HS-27A (cell line): ENCODE measurements at regions not wholly inside any gene's neighbourhood (a gene's known extent, or its start where the extent isn't known, plus 50 kb on each side); places are given as distances from the start of the nearest gene placed in this dataset.

Source experiments
- DNase-seq: peaks from one replicate; pipeline ENCODE4 v3.0.0-alpha.2; 2012; ENCODE audit warnings: low read depth, missing footprints

DNA sequence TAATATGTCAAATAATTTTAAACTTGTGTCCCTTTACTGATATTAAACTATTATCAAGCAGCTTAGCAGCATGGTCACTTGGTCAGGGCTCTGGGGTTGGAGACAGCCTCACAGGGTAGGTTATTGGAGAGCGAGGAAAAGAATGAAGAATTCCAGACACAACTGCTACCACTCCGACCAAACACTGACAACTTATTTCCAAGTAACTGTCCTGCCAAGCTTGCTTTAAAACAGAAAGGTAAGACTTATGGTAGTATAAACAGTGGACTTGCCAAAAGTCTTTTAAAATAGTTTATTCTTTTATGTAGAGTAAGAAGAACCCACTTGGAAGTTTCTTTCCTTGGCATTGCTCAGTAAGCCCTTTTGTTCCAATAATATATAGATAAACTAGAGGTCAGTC, 364.1 kb downstream of the DEPDC1B start:
- no peak for DNase-seq

DNA sequence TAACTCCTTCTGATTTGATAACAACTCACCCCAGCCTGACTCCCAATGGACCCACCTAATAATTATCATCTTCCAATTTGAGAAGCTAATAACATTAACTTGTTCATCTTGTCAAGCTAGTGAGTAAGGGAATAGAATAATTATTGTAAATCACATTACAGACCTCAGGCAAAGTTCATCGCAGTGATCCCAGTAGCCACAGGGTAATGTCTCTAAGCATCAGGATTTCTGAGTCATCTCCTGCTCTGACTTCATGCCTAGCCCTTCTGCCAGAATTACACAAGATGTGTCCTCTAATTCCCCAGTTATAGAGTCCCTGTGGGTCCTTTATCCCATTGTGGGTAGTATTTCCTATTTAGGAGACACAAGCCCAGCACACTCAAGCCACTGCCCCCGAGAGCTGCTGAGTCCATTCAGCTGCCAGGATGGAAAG, 365.7 kb downstream of the DEPDC1B start:
- peak; percentile 15 for DNase-seq

DNA sequence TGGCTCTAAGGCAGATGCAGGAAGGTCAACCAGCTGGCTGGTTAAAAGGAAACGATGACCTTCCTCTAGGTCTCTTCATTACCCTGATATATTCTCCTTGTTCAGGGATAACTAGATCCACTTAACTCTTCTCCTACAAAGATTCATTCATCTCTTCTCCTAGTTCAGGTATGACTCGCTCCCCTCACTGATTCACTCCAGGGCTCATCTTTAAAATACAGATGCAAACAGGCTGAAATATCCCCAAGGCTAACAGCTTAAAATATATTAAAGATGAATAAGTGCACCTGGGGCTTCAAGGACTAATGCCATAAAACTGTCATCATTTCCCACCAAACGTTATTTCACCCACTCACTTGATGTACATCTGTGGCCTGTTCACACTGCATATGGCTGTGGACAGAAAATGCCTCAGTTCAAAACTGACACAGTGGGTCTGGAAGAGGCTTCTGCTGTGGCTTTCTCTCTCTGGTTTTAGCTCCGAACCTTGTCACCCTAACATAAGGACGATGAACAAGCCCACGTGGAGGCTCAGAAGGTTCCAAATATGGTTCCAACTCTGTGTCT, 366.9 kb downstream of the DEPDC1B start:
- no peak for DNase-seq

DNA sequence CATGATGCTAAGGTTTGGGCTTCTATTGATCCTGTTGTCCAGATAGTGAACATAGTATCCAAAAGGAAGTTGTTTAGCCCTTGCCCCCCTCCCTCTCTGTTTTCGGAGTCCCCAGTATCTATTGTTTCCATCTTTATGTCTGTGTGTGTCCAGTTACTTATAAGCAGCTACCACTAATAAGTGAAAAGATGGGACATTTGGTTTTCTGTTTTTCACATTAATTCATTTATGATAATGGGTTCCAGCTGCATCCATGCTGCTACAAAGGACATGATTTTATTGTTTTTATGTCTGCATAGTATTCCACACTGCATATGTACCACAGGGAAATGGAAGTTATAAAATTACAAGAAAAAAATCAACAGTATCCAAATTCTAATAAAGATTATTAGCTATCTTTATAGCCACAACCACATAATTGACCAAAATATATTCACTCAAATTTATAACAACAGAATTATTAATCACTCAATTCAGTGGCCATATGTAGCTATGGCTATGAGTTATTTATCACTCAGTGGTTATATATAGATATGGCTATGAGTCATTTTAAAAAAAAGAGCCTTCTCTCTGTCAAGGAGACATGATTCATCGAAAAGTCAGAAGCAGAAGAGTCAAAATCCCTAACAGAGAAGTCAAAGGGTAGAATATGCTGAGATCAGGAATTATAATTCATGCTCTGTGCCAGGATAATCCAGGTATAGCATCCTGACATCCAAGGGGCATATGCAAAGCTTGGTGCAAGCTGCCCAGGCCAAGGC, 367.5 kb downstream of the DEPDC1B start:
- peak; percentile 23 for DNase-seq

DNA sequence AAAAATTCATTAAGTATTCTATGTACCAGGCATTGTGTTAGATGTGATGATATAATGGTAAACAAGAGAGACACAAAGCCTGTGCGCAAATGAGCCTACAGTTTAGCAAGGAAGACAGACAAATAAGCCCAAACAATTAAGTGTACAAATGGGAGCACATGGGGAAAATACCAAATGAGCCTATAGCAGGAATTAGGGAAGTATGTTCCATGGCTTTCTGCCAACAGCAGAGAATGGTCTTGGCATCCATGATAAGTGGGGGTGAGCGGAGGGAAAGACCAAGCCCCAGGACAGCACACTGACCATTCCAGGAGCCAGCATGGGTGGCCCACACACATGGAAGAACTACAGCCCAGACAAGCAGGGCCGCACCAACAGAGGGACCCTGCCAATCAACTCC, 369.7 kb downstream of the DEPDC1B start:
- no peak for DNase-seq

DNA sequence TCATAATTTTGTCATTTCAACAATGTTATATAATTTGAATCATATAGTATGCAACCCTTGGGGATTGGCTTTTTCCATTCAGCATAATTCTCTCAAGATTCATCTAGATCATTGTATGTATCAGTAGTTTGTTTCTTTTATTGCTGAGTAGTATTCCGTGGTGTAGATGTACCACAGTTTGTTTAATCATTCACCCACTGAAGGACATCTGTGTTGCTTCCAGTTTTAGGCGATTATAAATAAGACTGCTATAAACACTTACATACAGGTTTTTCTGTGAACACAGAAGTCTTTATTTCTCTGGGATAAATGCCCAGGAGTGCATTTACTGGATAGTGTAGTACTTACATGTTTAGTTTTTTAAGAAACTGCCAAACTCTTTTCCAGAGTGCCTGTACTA, 374.1 kb downstream of the DEPDC1B start:
- DNase-seq = no peak

DNA sequence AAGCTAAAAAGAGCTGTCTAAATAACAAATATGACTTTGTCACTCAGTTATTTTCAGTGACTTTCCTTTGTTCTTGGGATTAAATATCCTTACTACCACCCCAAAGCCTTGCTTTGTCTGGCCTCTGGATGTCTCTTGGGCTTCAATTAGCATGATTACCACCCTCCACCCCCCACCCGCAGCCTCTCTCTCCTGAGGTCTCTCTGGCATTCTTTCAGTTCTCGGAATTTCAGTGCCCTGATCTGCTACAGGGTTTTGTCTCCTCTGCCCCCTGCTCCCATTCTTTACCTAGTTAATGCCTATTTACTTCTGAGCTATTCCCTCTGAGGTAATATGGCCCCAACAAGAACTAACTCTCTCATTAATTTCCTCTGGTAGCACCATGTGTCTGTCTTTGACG, 376.4 kb downstream of the DEPDC1B start:
- no peak for DNase-seq

DNA sequence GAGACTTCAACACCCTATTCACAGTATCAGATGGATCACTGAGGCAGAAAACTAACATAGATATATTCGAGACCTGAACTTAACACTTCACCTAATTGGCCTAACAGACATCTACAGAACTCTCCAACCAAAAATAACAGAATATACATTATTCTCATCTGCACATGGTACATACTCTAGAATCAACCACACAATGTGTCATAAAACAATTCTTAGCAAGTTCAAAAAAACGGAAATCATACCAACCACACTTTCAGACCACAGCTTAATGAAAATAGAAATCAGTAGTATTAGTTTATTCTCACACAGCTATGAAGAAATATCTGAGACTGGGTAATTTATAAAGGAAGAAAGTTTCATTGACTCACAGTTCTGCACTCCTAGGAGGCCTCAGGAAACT, 387.9 kb downstream of the DEPDC1B start:
- DNase-seq = no peak

DNA sequence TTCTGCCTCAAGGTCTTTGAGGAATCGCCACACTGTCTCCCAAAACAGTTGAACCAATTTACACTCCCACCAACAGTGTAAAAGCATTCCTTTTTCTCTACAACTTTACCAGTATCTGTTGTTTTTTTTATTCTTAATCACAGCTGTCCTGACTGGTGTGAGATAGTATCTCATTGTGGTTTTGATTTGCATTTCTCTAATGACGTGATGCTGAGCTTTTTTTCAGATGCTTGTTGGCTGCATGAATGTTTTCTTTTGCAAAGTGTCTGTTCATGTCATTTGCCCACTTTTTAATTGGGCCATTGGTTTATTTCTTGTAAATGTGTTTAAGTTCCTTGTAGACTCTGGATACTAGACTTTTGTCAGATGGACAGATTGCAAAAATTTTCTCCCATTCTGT, 400.0 kb downstream of the DEPDC1B start:
- DNase-seq = no peak

DNA sequence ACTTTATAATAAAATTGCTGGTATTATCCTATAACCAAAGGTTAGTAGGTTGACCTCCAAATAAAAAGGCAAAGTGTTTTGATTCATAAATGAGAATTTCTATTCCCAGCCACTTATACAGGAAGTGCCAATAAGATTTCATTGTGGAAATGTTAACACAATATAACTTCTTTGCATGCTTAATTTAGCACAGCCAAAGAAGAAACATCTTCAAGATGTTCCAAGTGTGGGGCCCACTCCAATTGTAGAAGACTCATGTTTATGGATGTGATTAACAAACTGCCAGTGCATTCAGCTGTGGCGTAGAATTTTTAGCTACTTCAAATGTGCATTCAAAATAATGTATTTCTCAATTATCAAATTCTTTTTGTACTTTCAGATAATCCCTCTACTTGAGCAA, 402.3 kb downstream of the DEPDC1B start:
- no peak for DNase-seq

DNA sequence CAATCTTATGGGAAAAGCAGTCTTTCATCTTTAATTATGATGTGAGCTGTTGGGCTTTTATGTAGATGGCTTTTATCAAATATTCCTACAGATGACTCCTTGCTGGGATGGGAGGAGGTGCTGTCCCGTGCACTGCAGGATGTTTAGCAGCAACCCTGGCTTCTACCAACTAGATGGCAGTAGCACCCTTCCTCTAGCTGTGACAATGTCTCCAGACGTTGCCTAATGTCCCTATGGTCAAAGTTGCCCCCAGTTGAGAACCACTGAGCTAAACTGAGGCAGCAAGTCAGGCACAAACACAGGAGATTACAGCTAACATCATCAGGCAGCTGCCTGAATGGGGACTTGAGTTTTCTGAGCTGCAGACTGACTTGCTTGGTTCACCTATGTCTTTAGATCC, 401.9 kb upstream of the PDE4D start:
- DNase-seq = peak; percentile 17

DNA sequence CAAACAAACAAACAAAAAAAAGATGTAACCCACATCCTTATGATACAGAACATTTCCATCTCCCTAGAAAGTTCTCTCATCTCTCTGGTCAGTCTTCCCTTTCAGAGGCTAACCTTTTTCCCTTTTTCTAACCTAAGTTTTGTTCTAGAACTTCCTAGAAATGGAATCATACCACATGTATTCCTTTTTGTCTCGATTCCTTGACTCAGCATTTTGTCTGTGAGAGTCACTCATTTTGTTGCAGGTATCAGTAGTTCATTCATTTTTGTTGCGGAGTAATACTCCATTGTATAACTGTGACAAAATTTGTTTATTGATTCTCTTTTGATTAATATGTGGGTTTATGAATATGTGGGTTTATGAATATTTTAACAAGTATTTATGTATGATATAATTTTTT, 400.0 kb upstream of the PDE4D start:
- DNase-seq = no peak

DNA sequence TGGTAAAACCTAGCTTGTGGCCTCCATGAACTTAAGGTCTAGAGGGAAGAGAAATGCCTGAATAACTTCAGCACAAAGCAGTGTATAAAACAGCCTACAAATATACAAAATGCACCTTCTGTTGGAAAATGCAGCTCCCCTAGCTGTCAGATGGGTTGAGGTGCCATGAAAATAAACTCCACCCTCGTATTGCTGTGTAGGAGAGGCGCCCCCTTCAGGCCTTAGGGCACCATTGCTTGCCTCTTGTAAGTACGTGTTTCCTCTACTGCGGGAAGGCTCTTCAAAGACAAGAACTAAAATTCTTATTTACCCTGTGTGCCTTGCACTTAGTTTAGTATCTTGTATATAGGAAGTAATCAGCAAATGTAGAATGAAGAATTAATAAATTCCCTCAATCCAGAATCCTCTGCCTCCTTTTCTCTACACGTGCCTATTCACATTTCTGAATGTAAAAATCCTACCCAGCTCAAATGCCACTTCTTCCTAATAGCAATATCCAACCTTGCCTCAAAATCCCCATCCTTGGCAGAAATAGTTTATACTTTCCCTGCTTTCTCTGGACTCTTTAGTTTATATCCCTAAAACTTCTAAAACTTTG, 393.7 kb upstream of the PDE4D start:
- DNase-seq = peak; percentile 39

DNA sequence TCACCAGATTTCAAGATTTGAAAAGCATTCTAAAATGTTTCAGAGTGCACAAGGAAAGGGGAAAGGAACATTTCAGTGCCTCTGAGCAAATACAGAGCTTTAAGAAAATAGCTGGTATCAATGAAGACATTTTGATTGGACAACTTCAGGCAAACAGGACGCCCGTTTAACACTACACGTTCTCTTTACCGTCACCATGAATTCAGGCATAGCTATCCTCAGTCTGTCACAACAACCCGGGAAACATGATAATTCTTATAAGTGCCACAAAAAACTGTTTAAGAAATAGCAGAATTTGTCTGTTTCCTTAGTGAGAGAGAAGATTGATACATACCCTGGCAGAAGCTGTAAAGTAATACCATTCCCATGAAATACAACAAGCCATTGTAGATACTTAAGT, 392.4 kb upstream of the PDE4D start:
- DNase-seq = no peak

DNA sequence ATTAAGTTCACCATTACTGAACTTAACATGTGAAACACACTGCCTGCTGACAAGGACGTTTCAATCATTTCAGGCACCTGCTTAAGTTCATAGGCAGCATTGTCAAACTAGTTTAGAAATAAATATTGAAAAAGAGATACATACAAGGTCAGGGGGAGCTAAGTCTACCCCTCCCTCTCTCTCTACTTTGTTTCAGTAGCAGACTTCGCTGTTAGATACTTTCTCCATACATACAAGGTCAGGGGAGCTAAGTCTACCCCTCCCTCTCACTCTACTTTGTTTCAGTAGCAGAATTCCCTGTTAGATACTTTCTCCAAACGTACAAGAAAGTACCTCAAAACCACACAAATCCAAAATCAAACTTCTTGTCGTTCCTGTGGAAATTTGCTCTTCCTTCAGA, 387.4 kb upstream of the PDE4D start:
- DNase-seq = no peak

DNA sequence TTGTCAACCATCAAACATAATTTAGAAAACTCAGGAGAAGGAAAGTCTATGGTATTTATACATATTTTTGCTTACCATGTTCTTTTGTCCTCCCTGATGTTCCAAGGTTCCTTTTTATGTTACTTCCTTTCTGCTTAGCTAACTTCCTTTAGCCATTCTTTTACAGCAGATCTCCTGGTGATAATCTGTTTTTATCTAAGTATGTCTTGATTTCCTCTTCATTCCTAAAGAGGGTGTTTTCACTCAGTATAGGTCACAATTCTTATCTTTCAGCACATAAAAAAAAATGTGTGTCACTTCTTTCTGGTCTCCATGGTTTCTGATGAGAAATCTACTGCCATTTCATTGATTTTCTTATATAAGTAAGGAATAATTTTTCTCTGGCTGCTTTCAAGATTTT, 384.4 kb upstream of the PDE4D start:
- no peak for DNase-seq

DNA sequence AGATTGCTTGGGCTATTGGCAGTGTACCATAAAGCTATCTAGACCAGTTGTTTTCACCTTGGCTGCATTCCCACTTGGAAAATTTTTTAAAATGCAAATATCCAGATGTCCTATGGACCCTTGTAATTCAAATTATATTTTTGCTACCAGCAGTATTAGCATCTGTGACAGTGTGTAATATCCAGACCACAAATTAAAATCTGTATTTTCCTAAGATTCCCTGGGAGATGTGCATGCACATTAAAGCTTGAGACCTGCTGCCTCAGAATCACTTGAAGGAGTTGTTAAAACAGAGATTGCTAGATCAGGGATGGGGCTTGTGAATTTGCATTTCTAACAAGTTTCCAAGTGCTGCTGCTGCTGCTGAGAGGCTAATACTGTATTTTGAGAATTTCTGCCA, 381.2 kb upstream of the PDE4D start:
- DNase-seq = no peak

DNA sequence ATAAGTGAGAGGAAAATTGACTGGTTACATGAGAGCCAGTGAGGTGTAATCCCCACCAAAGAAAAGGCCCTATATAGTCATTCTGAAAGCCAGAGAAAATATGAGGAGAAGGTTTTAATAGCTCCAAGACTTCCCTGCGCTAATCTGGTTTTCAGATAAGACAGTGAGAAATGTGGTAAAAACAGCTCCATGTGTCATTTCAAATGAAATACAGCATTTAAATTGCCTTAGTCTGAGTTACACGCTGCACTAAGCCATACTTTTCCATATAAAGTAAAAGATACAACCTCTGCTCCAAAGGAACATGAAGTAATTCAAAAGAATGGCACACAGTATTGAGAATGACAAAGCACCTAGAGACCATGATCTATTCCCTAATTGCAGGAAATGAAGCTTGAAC, 378.0 kb upstream of the PDE4D start:
- no peak for DNase-seq

DNA sequence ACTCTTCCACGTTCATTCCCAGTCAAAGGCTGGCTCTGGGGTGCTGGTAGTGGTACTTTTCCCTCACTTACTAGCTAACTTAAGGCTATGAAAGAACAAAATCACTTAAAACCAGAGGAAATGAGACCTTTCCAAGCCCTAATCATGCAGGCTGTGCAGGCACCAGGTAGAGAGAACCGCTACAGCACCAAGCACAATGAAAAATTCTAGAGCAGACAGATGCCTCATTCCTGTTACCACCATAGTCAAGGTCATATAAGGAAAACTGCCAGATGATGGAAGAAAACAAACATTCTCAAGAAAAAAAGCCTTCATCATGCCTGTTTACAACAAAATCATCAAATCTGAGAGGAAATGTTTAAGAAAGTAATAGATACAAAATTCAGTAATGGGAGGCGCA, 374.4 kb upstream of the PDE4D start:
- DNase-seq = no peak

DNA sequence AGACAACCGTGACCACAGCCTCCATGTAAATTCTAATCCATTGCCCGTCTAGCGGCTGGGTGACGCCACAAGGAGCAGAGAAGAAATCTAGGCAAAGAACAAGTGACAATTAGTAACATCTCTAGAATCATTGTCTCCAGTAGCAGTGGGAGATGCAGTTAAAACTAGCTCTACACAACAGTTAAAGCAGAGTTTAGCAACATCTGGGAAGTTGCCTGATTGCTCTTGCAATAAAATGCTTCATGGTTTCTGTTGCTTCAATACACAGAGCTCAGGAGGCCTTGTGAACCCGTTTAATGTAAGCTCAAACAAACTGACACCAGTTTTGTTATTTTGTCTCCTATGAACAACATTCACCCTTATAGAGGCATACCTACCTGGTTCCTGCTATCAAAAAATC, 369.8 kb upstream of the PDE4D start:
- DNase-seq = no peak

DNA sequence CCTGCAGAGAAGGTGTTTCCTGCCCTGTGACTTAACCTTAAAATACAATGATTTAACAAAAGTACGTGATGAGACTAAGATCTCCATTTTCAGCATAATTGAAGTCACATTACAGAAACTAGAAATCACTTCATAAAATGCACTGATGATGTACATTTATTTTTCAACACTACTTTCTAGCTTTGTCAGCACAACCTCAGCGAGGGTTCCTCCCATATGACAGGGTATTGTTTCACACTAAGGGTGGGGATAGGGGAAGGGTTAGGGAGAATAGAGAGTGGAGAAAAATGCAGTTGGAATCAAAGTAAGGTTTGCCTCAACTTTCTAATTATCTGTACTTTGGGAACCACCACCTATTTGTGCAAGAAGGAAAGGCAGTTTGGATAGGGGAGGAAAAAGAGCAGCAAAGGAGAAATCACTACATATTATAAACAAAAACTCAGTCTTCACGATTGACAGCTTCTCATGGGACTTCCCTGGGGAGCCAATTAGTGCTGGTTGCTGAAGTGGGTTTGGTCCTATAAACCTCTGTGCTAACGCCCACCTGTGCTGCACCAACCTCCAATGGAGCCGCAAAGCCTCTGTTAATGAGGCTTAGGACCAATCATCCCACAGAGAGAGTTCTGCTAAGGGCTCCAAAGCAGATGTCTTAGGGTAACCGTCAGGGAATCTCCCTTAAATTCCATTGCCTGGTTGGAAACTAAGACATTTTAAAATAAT, 369.2 kb upstream of the PDE4D start:
- DNase-seq = no peak

DNA sequence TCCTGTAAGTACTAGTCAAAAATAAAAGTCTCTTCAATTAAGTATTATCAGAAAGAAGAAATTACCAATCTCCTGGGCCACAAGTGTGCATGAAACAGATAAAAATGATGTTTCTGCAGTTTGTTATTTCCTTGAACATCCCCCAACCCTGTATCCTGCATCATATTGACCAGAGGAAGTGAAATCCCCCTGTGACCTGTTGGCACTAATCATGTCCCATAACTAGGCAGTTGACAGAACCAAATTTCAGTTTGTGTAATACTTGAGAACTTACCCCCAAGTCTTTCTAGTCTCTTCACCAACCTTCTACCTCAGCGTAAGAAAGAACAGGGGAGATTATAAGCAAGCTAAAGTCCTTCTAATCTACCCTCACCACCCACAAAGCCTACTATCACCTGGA, 368.2 kb upstream of the PDE4D start:
- DNase-seq = no peak

DNA sequence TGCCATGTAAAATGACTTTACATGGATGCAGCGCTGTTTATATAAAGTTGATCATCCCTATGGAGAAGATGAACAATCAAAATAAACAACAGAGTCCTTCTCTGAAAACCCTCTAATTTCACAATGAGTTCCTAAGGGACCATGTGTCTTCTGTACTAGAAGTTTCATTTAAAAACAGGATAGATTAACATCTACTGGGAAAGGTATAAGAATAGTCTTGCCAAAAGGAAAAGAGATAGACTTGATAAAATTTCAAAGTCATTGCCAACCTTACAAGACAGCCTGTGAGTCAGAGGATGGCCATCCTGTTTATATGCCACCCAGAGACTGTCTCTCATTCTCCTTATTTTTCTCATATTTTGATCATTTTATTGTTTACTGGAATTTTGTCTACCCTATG, 367.1 kb upstream of the PDE4D start:
- no peak for DNase-seq
